ENCODE measurements at regions not wholly inside any gene's neighbourhood (a gene's known extent, or its start where the extent isn't known, plus 50 kb on each side); places are given as distances from the start of the nearest gene placed in this dataset.
A peak's percentile ranks its signal among the peaks of the same experiment; 100 is the strongest.

DNA sequence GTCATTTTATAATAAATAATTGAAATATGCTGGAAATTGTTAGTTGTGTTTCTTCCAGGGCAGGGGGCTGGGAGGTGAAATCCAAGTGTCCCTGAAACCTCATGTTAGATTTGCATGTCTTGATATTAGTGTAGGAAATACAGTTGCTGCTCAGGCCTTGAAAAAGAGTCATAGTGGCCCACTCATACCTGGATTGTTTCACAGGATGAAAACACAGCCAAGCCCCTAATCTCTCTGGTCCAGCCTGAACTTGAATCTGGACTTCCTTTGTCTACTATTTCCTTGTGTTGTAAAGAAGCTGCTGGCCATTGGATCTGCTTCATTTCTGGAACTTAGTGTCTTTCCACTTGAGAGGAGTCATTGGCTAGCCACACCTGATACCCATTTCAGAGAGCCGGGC is 108.8 kb upstream of the JARID2 start:
- H3K9me3 ChIP-seq (ENCODE audit: low read depth) = no peaks in the 10 kb centered on the region
- H3F3A ChIP-seq (ENCODE audit: insufficient read depth) = peaks cover 16% of the 10 kb centered on the region
- WGBS, 2 experiments (ENCODE audit: low coverage in 1 of 2, low lambda C conversion rate in 2 of 2, missing lambda C conversion rate in 2 of 2) = 85 to 100% methylated on average over 1 of the region's 1 CpG
- no peak overlapping the region for H3K9ac ChIP-seq
- peaks cover 7% of the 10 kb centered on the region for H3K4me1 ChIP-seq (ENCODE audit: insufficient read depth)
- H3K79me2 ChIP-seq (ENCODE audit: insufficient read depth) = no peaks in the 10 kb centered on the region
- H2AFZ ChIP-seq = no peak overlapping the region
- no peak overlapping the region for H3K27ac ChIP-seq
- no peak overlapping the region for H3K4me2 ChIP-seq (ENCODE audit: unreplicated experiment)
- no peak for TF ChIP-seq EZH2phosphoT487 (IDR thresholded peaks at IDR 0.05; ENCODE audit: insufficient read depth, low read depth)
- no peak for TF ChIP-seq EZH2 (IDR thresholded peaks at IDR 0.05; ENCODE audit: insufficient read depth, poor library complexity, severe bottlenecking)
- no peaks in the 10 kb centered on the region for H3K36me3 ChIP-seq (ENCODE audit: low read depth)
- H4K20me1 ChIP-seq (ENCODE audit: insufficient read depth) = no peaks in the 10 kb centered on the region
- no peaks in the 10 kb centered on the region for H3K9me2 ChIP-seq (ENCODE audit: insufficient read depth)
- in situ Hi-C loops (cut with MboI) = no loop called here
- no peak for DNase-seq
- no peaks in the 10 kb centered on the region for H3K27me3 ChIP-seq (replicated peaks; ENCODE audit: insufficient read depth)
- H3K4me3 ChIP-seq = no peak overlapping the region

DNA sequence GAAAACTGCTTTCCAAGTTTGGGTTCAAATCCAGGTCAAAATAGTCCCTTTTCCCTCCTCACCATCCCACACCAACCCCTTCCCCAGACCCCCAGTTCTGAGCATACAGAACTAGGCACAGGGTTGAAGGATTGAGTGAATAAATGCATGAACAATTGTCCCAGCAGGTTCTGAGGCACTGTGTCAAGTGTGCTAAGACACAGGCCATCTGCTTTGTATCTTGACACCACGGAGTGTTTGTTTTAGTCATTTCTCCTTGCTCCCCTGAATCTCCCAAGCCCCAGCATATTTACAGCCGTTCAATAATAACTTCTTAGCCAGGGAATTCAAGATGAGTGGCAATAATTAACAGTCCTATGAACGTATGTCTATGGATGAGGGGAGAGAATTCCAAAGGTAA is 102.8 kb upstream of the JARID2 start:
- Histone ChIP-seq H3F3A (ENCODE audit: insufficient read depth) (peaks cover 1% of the 10 kb centered on the region; the same call in 1 of the 2 replicates), H3K36me3 (ENCODE audit: low read depth) (no peaks in the 10 kb centered on the region), H3K4me1 (ENCODE audit: insufficient read depth) (0 out of 2 replicates have a peak, but pooled peaks cover under 1% of the 10 kb centered on the region), H3K27ac (no peak overlapping the region), H4K20me1 (ENCODE audit: insufficient read depth) (no peaks in the 10 kb centered on the region), H3K9me2 (ENCODE audit: insufficient read depth) (no peaks in the 10 kb centered on the region), H3K79me2 (ENCODE audit: insufficient read depth) (no peaks in the 10 kb centered on the region), H2AFZ (no peak overlapping the region), H3K9ac (no peak overlapping the region), H3K4me2 (ENCODE audit: unreplicated experiment) (no peak overlapping the region), H3K27me3 (replicated peaks; ENCODE audit: insufficient read depth) (no peaks in the 10 kb centered on the region), H3K9me3 (ENCODE audit: low read depth) (no peaks in the 10 kb centered on the region), H3K4me3 (no peak overlapping the region)
- TF ChIP-seq EZH2phosphoT487 (IDR thresholded peaks at IDR 0.05; ENCODE audit: insufficient read depth, low read depth) = no peak
- DNase-seq = no peak
- 32 to 34% methylated on average over 3 of the region's 3 CpGs for WGBS, 2 experiments (ENCODE audit: low coverage in 1 of 2, low lambda C conversion rate in 2 of 2, missing lambda C conversion rate in 2 of 2)
- in situ Hi-C loops (cut with MboI) = no loop called here

DNA sequence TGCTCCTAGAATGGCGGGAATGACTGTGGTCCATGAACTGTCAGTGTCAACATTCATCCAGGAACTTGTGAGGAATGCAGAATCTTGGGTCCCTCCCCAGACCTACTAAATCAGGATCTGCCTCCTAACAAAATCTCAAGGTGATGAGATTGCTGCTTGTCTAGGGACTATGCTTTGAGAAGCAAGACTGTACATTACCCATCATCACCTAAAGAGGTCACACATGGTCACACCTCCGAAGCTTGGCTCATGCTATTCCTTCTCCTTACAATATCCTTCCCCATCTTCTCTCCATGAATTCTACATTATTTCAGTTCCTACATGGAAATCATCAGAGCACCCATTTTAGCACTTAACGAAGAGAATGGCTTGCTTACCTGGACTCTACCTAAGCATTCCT is 102.3 kb upstream of the JARID2 start:
- Histone ChIP-seq H2AFZ (no peak overlapping the region), H4K20me1 (ENCODE audit: insufficient read depth) (no peaks in the 10 kb centered on the region), H3K79me2 (ENCODE audit: insufficient read depth) (no peaks in the 10 kb centered on the region), H3K9me2 (ENCODE audit: insufficient read depth) (no peaks in the 10 kb centered on the region), H3K4me1 (ENCODE audit: insufficient read depth) (peaks cover 5% of the 10 kb centered on the region; the same call in 1 of the 2 replicates), H3K9ac (no peak overlapping the region), H3K4me2 (ENCODE audit: unreplicated experiment) (no peak overlapping the region), H3K27ac (no peak overlapping the region), H3K27me3 (replicated peaks; ENCODE audit: insufficient read depth) (no peaks in the 10 kb centered on the region), H3F3A (ENCODE audit: insufficient read depth) (peaks cover 3% of the 10 kb centered on the region; the same call in 1 of the 2 replicates), H3K9me3 (ENCODE audit: low read depth) (no peaks in the 10 kb centered on the region), H3K4me3 (no peak overlapping the region), H3K36me3 (ENCODE audit: low read depth) (no peaks in the 10 kb centered on the region)
- WGBS, 2 experiments (ENCODE audit: low coverage in 1 of 2, low lambda C conversion rate in 2 of 2, missing lambda C conversion rate in 2 of 2) = 91 to 92% methylated on average over 3 of the region's 3 CpGs
- DNase-seq = no peak
- no peak for TF ChIP-seq EZH2 (IDR thresholded peaks at IDR 0.05; ENCODE audit: insufficient read depth, poor library complexity, severe bottlenecking)
- TF ChIP-seq EZH2phosphoT487 (IDR thresholded peaks at IDR 0.05; ENCODE audit: insufficient read depth, low read depth) = no peak
- in situ Hi-C loops (cut with MboI) = no loop called here

DNA sequence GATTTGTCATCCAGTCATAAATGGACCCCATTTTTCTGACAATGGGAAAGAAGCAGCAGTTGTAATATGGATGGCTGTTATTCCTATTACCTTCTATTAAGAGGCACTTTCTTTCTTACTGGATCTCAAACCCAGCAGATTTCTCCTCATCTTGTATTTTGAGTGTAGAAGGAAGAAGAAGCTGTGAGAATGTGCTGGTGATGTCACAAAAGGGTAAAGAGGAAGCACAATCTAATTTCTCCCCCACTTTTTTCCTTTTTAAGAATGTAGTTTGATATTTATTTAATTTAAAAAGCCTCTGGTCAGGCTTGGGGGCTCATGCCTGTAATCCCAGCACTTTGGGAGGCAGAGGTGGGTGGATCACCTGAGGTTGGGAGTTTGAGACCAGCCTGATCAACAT is 100.0 kb upstream of the JARID2 start:
- no peak overlapping the region for H3K4me2 ChIP-seq (ENCODE audit: unreplicated experiment)
- no peaks in the 10 kb centered on the region for H3K79me2 ChIP-seq (ENCODE audit: insufficient read depth)
- H3K27ac ChIP-seq = no peak overlapping the region
- H3K4me1 ChIP-seq (ENCODE audit: insufficient read depth) = peaks cover 8% of the 10 kb centered on the region; the same call in 1 of the 2 replicates
- H3K27me3 ChIP-seq (replicated peaks; ENCODE audit: insufficient read depth) = no peaks in the 10 kb centered on the region
- no peaks in the 10 kb centered on the region for H3K36me3 ChIP-seq (ENCODE audit: low read depth)
- no peak overlapping the region for H2AFZ ChIP-seq
- H3F3A ChIP-seq (ENCODE audit: insufficient read depth) = peaks cover 3% of the 10 kb centered on the region; the same call in 1 of the 2 replicates
- DNase-seq = no peak
- no peak overlapping the region for H3K9ac ChIP-seq
- H3K9me2 ChIP-seq (ENCODE audit: insufficient read depth) = no peaks in the 10 kb centered on the region
- H3K4me3 ChIP-seq = no peak overlapping the region
- no peaks in the 10 kb centered on the region for H3K9me3 ChIP-seq (ENCODE audit: low read depth)
- in situ Hi-C loops (cut with MboI) = no loop called here
- TF ChIP-seq EZH2phosphoT487 (IDR thresholded peaks at IDR 0.05; ENCODE audit: insufficient read depth, low read depth) (no peak), EZH2 (IDR thresholded peaks at IDR 0.05; ENCODE audit: insufficient read depth, poor library complexity, severe bottlenecking) (no peak)
- H4K20me1 ChIP-seq (ENCODE audit: insufficient read depth) = no peaks in the 10 kb centered on the region

DNA sequence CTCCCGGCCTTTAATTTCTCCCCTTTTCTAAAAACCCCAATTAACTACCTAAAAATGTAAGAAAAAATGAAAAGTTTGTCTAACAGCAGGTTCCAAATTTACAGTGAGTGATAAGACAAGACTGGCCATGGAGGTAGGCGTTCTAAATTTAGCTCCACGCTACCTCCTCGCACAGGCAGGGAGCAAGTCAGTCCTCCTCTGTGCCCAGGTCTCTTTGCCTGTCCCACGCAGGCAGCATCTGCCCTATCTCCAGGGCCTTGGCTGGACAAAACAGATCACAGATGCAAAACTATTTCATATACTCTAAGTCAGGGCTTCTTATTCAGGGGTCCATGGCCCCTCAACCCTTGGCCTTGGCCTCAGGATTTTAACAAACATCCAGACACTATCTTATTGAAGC is 98.0 kb upstream of the JARID2 start:
- no peaks in the 10 kb centered on the region for H3K27me3 ChIP-seq (replicated peaks; ENCODE audit: insufficient read depth)
- no peaks in the 10 kb centered on the region for H4K20me1 ChIP-seq (ENCODE audit: insufficient read depth)
- peak overlapping the region; percentile 57; the same call in 1 of the 2 replicates for H2AFZ ChIP-seq
- no peaks in the 10 kb centered on the region for H3K79me2 ChIP-seq (ENCODE audit: insufficient read depth)
- no peaks in the 10 kb centered on the region for H3K36me3 ChIP-seq (ENCODE audit: low read depth)
- in situ Hi-C loops (cut with MboI) = no loop called here
- no peaks in the 10 kb centered on the region for H3K9me2 ChIP-seq (ENCODE audit: insufficient read depth)
- peaks cover 8% of the 10 kb centered on the region; the same call in 1 of the 2 replicates for H3K4me1 ChIP-seq (ENCODE audit: insufficient read depth)
- 90 to 94% methylated on average over 5 of the region's 5 CpGs for WGBS, 2 experiments (ENCODE audit: low coverage in 1 of 2, low lambda C conversion rate in 2 of 2, missing lambda C conversion rate in 2 of 2)
- TF ChIP-seq EZH2 (IDR thresholded peaks at IDR 0.05; ENCODE audit: insufficient read depth, poor library complexity, severe bottlenecking) = no peak
- no peak for TF ChIP-seq EZH2phosphoT487 (IDR thresholded peaks at IDR 0.05; ENCODE audit: insufficient read depth, low read depth)
- DNase-seq = no peak
- H3K27ac ChIP-seq = peak overlapping the region; percentile 26; the same call in 1 of the 2 replicates
- peak overlapping the region; percentile 29; the same call in 1 of the 2 replicates for H3K9ac ChIP-seq
- no peak overlapping the region for H3K4me2 ChIP-seq (ENCODE audit: unreplicated experiment)
- H3F3A ChIP-seq (ENCODE audit: insufficient read depth) = peaks cover 3% of the 10 kb centered on the region; the same call in 1 of the 2 replicates
- H3K9me3 ChIP-seq (ENCODE audit: low read depth) = no peaks in the 10 kb centered on the region
- no peak overlapping the region for H3K4me3 ChIP-seq

Data from GM23248 (cell line).